WTC11 (cell line): ENCODE measurements at regions not wholly inside any gene's neighbourhood (a gene's known extent, or its start where the extent isn't known, plus 50 kb on each side); places are given as distances from the start of the nearest gene placed in this dataset.

Source experiments
- ATAC-seq: fragments of 200-7000 bp; cut with Tn5 transposase; 2 replicates; pipeline ENCODE4 v1.10.0; 2021; ENCODE audit warnings: mild to moderate bottlenecking, moderate library complexity
- CTCF ChIA-PET: fragments of 300-600 bp; sonication (Branson Sonifier 250); formaldehyde crosslinking; loops from one replicate; lab custom pipeline; 2021; ENCODE audit warnings: antibody characterized with exemption; lab: Charles Lee
- POLR2A ChIA-PET: fragments of 350-600 bp; sonication (Branson Sonifier 250); formaldehyde crosslinking; loops from one replicate; lab custom pipeline; 2021; ENCODE audit warnings: antibody characterized with exemption; lab: Charles Lee
- DNase-seq: peaks from one replicate; pipeline ENCODE4 v3.0.0; 2021; ENCODE audit warnings: low spot score
- H3K27ac Mint-ChIP-seq: 2 replicates; pipeline ENCODE4 v1.8.0; 2021; ENCODE audit warnings: mixed read lengths
- H3K27me3 Mint-ChIP-seq: 2 replicates; pipeline ENCODE4 v1.8.0; 2021; ENCODE audit warnings: low read depth, mild to moderate bottlenecking, moderate library complexity, mixed read lengths
- H3K36me3 Mint-ChIP-seq: 2 replicates; pipeline ENCODE4 v1.8.0; 2021; ENCODE audit warnings: mixed read lengths
- H3K4me1 Mint-ChIP-seq: 2 replicates; pipeline ENCODE4 v1.8.0; 2022; ENCODE audit warnings: mixed read lengths
- H3K4me3 Mint-ChIP-seq: 2 replicates; pipeline ENCODE4 v1.8.0; 2021; ENCODE audit warnings: mild to moderate bottlenecking, moderate library complexity, mixed read lengths
- H3K9me3 Mint-ChIP-seq: 2 replicates; pipeline ENCODE4 v1.8.0; 2021; ENCODE audit warnings: mixed read lengths
- CBFB ChIP-seq: sonication (generic); formaldehyde crosslinking; IDR thresholded peaks from 2 replicates; pipeline ENCODE4 v1.8.1; 2022; ENCODE audit warnings: mild to moderate bottlenecking, low read depth, missing genetic modification reagents
- ELF4 ChIP-seq: sonication (generic); formaldehyde crosslinking; IDR thresholded peaks from 2 replicates; pipeline ENCODE4 v1.8.1; 2022; ENCODE audit warnings: low read depth, mild to moderate bottlenecking, moderate library complexity, missing genetic modification reagents
- ESRRA ChIP-seq: sonication (generic); formaldehyde crosslinking; IDR thresholded peaks from 2 replicates; pipeline ENCODE4 v1.8.1; 2022; ENCODE audit warnings: mild to moderate bottlenecking, missing genetic modification reagents, borderline replicate concordance
- GRHL2 ChIP-seq: fragments of 250-450 bp; sonication (Bioruptor Pico); IDR thresholded peaks from 2 replicates; pipeline ENCODE4 v1.8.0; 2022; ENCODE audit warnings: mild to moderate bottlenecking, moderate library complexity; ENCODE audit not compliant: insufficient replicate concordance, severe bottlenecking
- KAT7 ChIP-seq: sonication (generic); formaldehyde crosslinking; IDR thresholded peaks from 2 replicates; pipeline ENCODE4 v1.8.1; 2023; ENCODE audit warnings: missing genetic modification reagents, mild to moderate bottlenecking, borderline replicate concordance
- MXD4 ChIP-seq: fragments of 250-450 bp; sonication (Bioruptor Pico); IDR thresholded peaks from 2 replicates; pipeline ENCODE4 v1.8.0; 2021; ENCODE audit warnings: mild to moderate bottlenecking, moderate library complexity, borderline replicate concordance
- NFYB ChIP-seq: sonication (generic); formaldehyde crosslinking; conservative IDR thresholded peaks from 2 replicates; pipeline ENCODE4 v1.8.0; 2022; ENCODE audit warnings: low read depth, missing genetic modification reagents
- SMAD3 ChIP-seq: sonication (generic); formaldehyde crosslinking; IDR thresholded peaks from 2 replicates; pipeline ENCODE4 v1.8.0; 2022; ENCODE audit warnings: missing genetic modification reagents, mild to moderate bottlenecking, borderline replicate concordance
- SMAD4 ChIP-seq: sonication (generic); formaldehyde crosslinking; IDR thresholded peaks from 2 replicates; pipeline ENCODE4 v1.8.0; 2022; ENCODE audit warnings: mild to moderate bottlenecking, missing genetic modification reagents
- SOX15 ChIP-seq: fragments of 250-450 bp; sonication (Bioruptor Pico); IDR thresholded peaks from 2 replicates; pipeline ENCODE4 v1.9.0; 2021; ENCODE audit warnings: mild to moderate bottlenecking
- ZBTB21 ChIP-seq: sonication (generic); formaldehyde crosslinking; IDR thresholded peaks from 2 replicates; pipeline ENCODE4 v1.8.1; 2023; ENCODE audit warnings: mild to moderate bottlenecking, missing genetic modification reagents, borderline replicate concordance
- ZNF232 ChIP-seq: sonication (generic); formaldehyde crosslinking; IDR thresholded peaks from 2 replicates; pipeline ENCODE4 v1.8.0; 2022; ENCODE audit warnings: mild to moderate bottlenecking, missing genetic modification reagents
- ZNF423 ChIP-seq: fragments of 250-450 bp; sonication (Bioruptor Pico); IDR thresholded peaks from 2 replicates; pipeline ENCODE4 v2.1.2; 2022; ENCODE audit warnings: mild to moderate bottlenecking, moderate library complexity
- TF ChIP-seq, protein P1 (sequence below): fragments of 250-450 bp; sonication (Bioruptor Pico); IDR thresholded peaks from 2 replicates; pipeline ENCODE4 v1.9.0; 2021; ENCODE audit warnings: mild to moderate bottlenecking, borderline replicate concordance
- TF ChIP-seq, protein P2 (sequence below): sonication (generic); formaldehyde crosslinking; IDR thresholded peaks from 2 replicates; pipeline ENCODE4 v1.8.0; 2022; ENCODE audit warnings: mild to moderate bottlenecking, missing genetic modification reagents
- TF ChIP-seq, protein P3 (sequence below): sonication (generic); formaldehyde crosslinking; IDR thresholded peaks from 2 replicates; pipeline ENCODE4 v1.8.1; 2022; ENCODE audit warnings: low read depth, mild to moderate bottlenecking, moderate library complexity, missing genetic modification reagents, borderline replicate concordance
- TF ChIP-seq, protein P4 (sequence below): sonication (generic); formaldehyde crosslinking; IDR thresholded peaks from 2 replicates; pipeline ENCODE4 v1.8.1; 2023; ENCODE audit warnings: mild to moderate bottlenecking, missing genetic modification reagents, moderate library complexity
- TF ChIP-seq, protein P5 (sequence below): sonication (generic); formaldehyde crosslinking; IDR thresholded peaks from 2 replicates; pipeline ENCODE4 v1.8.0; 2023; ENCODE audit warnings: mild to moderate bottlenecking, missing genetic modification reagents

DNA sequence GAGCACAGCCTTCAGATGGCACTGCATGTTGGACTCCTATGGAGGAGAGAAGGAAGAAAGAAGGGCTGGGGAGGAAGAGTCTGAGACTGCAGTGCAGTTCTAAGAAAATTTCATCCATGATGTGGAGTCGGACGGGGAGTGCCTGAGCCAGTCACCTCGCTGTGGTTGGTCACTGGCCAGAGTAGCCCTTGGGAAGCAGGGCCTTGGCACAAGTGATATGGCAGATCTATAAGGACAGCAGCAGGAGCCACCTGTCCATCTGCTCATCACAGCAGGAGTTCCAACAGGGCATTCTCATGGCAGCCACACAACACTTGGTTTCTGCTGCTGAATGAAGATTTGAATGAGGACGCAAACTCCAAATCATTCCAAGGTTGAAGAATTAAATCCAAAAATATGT lies 314.8 kb downstream of the CYP26B1 start (continued):
- TF ChIP-seq, protein P1, sequence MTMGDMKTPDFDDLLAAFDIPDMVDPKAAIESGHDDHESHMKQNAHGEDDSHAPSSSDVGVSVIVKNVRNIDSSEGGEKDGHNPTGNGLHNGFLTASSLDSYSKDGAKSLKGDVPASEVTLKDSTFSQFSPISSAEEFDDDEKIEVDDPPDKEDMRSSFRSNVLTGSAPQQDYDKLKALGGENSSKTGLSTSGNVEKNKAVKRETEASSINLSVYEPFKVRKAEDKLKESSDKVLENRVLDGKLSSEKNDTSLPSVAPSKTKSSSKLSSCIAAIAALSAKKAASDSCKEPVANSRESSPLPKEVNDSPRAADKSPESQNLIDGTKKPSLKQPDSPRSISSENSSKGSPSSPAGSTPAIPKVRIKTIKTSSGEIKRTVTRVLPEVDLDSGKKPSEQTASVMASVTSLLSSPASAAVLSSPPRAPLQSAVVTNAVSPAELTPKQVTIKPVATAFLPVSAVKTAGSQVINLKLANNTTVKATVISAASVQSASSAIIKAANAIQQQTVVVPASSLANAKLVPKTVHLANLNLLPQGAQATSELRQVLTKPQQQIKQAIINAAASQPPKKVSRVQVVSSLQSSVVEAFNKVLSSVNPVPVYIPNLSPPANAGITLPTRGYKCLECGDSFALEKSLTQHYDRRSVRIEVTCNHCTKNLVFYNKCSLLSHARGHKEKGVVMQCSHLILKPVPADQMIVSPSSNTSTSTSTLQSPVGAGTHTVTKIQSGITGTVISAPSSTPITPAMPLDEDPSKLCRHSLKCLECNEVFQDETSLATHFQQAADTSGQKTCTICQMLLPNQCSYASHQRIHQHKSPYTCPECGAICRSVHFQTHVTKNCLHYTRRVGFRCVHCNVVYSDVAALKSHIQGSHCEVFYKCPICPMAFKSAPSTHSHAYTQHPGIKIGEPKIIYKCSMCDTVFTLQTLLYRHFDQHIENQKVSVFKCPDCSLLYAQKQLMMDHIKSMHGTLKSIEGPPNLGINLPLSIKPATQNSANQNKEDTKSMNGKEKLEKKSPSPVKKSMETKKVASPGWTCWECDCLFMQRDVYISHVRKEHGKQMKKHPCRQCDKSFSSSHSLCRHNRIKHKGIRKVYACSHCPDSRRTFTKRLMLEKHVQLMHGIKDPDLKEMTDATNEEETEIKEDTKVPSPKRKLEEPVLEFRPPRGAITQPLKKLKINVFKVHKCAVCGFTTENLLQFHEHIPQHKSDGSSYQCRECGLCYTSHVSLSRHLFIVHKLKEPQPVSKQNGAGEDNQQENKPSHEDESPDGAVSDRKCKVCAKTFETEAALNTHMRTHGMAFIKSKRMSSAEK (CRISPR knock-in tag) = no peak
- TF ChIP-seq NFYB (CRISPR knock-in tag) (no peak), KAT7 (CRISPR knock-in tag) (no peak), SMAD3 (CRISPR knock-in tag) (no peak), ZNF232 (CRISPR knock-in tag) (no peak), ZNF423 (CRISPR knock-in tag) (no peak), ZBTB21 (no peak), SOX15 (CRISPR knock-in tag) (no peak)
- TF ChIP-seq, protein P2, sequence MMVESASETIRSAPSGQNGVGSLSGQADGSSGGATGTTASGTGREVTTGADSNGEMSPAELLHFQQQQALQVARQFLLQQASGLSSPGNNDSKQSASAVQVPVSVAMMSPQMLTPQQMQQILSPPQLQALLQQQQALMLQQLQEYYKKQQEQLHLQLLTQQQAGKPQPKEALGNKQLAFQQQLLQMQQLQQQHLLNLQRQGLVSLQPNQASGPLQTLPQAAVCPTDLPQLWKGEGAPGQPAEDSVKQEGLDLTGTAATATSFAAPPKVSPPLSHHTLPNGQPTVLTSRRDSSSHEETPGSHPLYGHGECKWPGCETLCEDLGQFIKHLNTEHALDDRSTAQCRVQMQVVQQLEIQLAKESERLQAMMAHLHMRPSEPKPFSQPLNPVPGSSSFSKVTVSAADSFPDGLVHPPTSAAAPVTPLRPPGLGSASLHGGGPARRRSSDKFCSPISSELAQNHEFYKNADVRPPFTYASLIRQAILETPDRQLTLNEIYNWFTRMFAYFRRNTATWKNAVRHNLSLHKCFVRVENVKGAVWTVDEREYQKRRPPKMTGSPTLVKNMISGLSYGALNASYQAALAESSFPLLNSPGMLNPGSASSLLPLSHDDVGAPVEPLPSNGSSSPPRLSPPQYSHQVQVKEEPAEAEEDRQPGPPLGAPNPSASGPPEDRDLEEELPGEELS (CRISPR knock-in tag) = no peak

DNA sequence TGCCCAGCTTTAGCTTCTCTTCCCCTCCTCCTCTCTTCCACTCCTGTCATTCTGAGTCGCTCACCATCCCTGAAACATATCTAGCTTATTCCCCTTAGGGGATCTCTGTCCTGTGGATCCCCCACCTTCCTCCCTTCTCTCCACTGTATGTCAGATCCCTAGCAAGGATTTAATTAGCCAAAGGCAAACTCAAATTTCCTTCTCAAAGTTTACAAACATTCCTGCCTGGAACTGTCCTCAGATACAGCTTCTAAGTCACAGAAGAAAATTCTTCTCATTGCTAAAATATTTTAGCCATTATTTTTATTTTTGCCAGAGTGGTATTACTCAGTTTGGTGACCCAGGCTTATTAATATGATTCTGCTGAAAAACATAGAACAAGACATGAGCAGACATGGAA lies 315.3 kb downstream of the CYP26B1 start:
- TF ChIP-seq CBFB = no peak
- TF ChIP-seq, all 79 proteins: peak for 0
- no peak overlapping the region for H3K27ac Mint-ChIP-seq
- no peaks in the 10 kb centered on the region for H3K27me3 Mint-ChIP-seq
- no peaks in the 10 kb centered on the region for H3K36me3 Mint-ChIP-seq
- H3K4me1 Mint-ChIP-seq = no peaks in the 10 kb centered on the region
- ChIA-PET POLR2A (no interaction called here), CTCF (no interaction called here)
- no peaks in the 10 kb centered on the region for H3K9me3 Mint-ChIP-seq
- H3K4me3 Mint-ChIP-seq = no peak overlapping the region
- ATAC-seq = no peak
- DNase-seq = no peak

DNA sequence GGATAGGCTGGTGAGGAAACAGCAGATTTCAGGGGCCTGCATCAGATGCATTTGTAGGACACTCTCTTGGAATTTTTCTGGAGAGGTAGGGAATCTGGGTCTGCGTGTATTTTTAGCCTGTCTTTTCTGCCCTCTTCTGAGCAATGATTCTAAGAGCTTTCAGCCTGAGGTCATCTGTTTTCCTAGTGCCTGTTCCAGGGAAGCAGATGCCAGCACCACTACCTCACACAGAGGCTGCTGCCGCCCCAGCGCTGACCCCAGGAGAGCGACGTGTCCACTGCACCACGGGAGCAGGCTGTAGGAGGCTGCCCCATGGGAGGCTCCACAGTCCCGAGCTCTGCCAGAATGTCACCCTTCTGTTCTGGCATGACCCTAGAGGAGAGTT lies 316.5 kb downstream of the CYP26B1 start:
- TF ChIP-seq ELF4 (CRISPR knock-in tag) = no peak
- Mint-ChIP-seq H3K27ac (no peak overlapping the region), H3K4me1 (no peaks in the 10 kb centered on the region), H3K9me3 (no peaks in the 10 kb centered on the region), H3K36me3 (no peaks in the 10 kb centered on the region), H3K27me3 (no peaks in the 10 kb centered on the region), H3K4me3 (no peak overlapping the region)
- ChIA-PET CTCF (no interaction called here), POLR2A (interaction anchor here (0.6 kb wide), 1 partner anchor 26 kb away, joined by 3 read pairs; no protein-coding TSS in a partner anchor)
- ATAC-seq = no peak
- DNase-seq = no peak

DNA sequence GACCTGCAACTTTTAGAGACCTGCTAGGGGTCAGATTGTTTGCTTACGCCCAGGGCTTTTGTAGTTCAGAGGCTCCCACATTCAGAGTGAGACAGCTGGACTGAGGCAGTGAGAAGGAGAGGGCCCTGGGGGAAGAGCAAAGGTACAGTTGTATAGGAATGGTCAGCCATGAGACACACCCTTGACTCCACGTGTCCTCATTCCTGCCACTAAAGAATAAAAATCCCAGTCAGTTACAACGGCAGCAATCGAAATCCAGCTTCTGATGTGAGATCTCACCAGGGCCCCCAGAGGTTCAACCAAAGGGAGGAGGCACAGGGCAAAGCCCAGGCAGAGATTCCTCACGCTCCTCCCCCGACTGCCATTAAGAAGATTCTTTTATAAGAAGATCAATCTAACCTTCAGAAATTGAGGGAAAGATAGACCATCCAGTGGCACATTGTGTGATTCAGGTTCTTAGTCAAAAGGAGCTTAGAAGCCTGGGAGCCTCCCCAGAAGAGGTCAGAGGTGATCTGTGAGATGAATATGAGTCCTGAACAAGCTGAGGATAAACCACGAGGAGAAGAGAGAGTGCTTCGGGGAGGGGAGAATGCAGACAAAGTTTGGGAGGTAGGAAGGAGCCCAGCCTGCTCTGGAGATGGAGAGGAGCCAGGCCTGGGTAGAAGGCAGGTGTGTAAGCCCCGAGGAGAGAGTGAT lies 317.0 kb downstream of the CYP26B1 start:
- no peaks in the 10 kb centered on the region for H3K4me1 Mint-ChIP-seq
- H3K27ac Mint-ChIP-seq = no peak overlapping the region
- no peaks in the 10 kb centered on the region for H3K27me3 Mint-ChIP-seq
- H3K36me3 Mint-ChIP-seq = no peaks in the 10 kb centered on the region
- no peaks in the 10 kb centered on the region for H3K9me3 Mint-ChIP-seq
- ChIA-PET CTCF (no interaction called here), POLR2A (interaction anchor here (0.6 kb wide), 1 partner anchor 27 kb away, joined by 3 read pairs; no protein-coding TSS in a partner anchor)
- no peak for ATAC-seq
- no peak overlapping the region for H3K4me3 Mint-ChIP-seq
- no peak for DNase-seq
- TF ChIP-seq GRHL2 (no peak), MXD4 (CRISPR knock-in tag) (no peak), ESRRA (CRISPR knock-in tag) (no peak), CBFB (no peak), SMAD4 (no peak)
- TF ChIP-seq, protein P3, sequence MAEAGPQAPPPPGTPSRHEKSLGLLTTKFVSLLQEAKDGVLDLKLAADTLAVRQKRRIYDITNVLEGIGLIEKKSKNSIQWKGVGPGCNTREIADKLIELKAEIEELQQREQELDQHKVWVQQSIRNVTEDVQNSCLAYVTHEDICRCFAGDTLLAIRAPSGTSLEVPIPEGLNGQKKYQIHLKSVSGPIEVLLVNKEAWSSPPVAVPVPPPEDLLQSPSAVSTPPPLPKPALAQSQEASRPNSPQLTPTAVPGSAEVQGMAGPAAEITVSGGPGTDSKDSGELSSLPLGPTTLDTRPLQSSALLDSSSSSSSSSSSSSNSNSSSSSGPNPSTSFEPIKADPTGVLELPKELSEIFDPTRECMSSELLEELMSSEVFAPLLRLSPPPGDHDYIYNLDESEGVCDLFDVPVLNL (CRISPR knock-in tag) = no peak
- TF ChIP-seq, protein P4, sequence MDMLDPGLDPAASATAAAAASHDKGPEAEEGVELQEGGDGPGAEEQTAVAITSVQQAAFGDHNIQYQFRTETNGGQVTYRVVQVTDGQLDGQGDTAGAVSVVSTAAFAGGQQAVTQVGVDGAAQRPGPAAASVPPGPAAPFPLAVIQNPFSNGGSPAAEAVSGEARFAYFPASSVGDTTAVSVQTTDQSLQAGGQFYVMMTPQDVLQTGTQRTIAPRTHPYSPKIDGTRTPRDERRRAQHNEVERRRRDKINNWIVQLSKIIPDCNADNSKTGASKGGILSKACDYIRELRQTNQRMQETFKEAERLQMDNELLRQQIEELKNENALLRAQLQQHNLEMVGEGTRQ (CRISPR knock-in tag) = no peak
- TF ChIP-seq, protein P5, sequence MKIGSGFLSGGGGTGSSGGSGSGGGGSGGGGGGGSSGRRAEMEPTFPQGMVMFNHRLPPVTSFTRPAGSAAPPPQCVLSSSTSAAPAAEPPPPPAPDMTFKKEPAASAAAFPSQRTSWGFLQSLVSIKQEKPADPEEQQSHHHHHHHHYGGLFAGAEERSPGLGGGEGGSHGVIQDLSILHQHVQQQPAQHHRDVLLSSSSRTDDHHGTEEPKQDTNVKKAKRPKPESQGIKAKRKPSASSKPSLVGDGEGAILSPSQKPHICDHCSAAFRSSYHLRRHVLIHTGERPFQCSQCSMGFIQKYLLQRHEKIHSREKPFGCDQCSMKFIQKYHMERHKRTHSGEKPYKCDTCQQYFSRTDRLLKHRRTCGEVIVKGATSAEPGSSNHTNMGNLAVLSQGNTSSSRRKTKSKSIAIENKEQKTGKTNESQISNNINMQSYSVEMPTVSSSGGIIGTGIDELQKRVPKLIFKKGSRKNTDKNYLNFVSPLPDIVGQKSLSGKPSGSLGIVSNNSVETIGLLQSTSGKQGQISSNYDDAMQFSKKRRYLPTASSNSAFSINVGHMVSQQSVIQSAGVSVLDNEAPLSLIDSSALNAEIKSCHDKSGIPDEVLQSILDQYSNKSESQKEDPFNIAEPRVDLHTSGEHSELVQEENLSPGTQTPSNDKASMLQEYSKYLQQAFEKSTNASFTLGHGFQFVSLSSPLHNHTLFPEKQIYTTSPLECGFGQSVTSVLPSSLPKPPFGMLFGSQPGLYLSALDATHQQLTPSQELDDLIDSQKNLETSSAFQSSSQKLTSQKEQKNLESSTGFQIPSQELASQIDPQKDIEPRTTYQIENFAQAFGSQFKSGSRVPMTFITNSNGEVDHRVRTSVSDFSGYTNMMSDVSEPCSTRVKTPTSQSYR (CRISPR knock-in tag) = no peak
